Neural cell (in vitro differentiated cells): ENCODE measurements at regions not wholly inside any gene's neighbourhood (a gene's known extent, or its start where the extent isn't known, plus 50 kb on each side); places are given as distances from the start of the nearest gene placed in this dataset.

ENCODE experiments used
- H2AFZ ChIP-seq: fragments of 200-600, 300-800 bp; sonication (generic), shearing (Covaris generic); 2 replicates; pipeline ENCODE4 v1.6.0; 2014; ENCODE audit warnings: low read depth, mild to moderate bottlenecking, antibody characterized with exemption, low read length, moderate library complexity
- H3F3A ChIP-seq: fragments of 200-600 bp; shearing (Covaris generic); 2 replicates; pipeline ENCODE4 v1.6.1; 2016; ENCODE audit warnings: mild to moderate bottlenecking, moderate library complexity, mixed read lengths, antibody characterized with exemption, low read length; ENCODE audit not compliant: insufficient read depth, poor library complexity, severe bottlenecking
- H3K27ac ChIP-seq: fragments of 200-600, 300-800 bp; sonication (generic), shearing (Covaris generic); 2 replicates; pipeline ENCODE4 v1.5.1; 2014; ENCODE audit warnings: mild to moderate bottlenecking, low read length, moderate library complexity
- H3K27me3 ChIP-seq: fragments of 300-800, 200-600 bp; sonication (generic), shearing (Covaris generic); 2 replicates; pipeline ENCODE4 v1.6.0; 2014; ENCODE audit warnings: mild to moderate bottlenecking, low read depth, low read length, moderate library complexity; ENCODE audit not compliant: insufficient read depth
- H3K36me3 ChIP-seq: fragments of 300-800, 200-600 bp; sonication (generic), shearing (Covaris generic); 2 replicates; pipeline ENCODE4 v1.5.1; 2014; ENCODE audit warnings: mild to moderate bottlenecking, antibody characterized with exemption, low read length, moderate library complexity; ENCODE audit not compliant: insufficient read depth
- H3K4me2 ChIP-seq: fragments of 300-800, 200-600 bp; sonication (generic), shearing (Covaris generic); 2 replicates; pipeline ENCODE4 v1.6.0; 2014; ENCODE audit warnings: mild to moderate bottlenecking, low read length
- H3K4me3 ChIP-seq: fragments of 300-800, 200-600 bp; sonication (generic), shearing (Covaris generic); 2 replicates; pipeline ENCODE4 v1.5.1; 2014; ENCODE audit warnings: mild to moderate bottlenecking, low read length, moderate library complexity
- H3K79me2 ChIP-seq: fragments of 200-600 bp; shearing (Covaris generic); replicated peaks from 2 replicates; pipeline ENCODE4 v1.6.0; 2014; ENCODE audit warnings: mild to moderate bottlenecking, low read length, moderate library complexity; ENCODE audit not compliant: insufficient read depth
- H3K9ac ChIP-seq: fragments of 300-800, 200-600 bp; sonication (generic), shearing (Covaris generic); 2 replicates; pipeline ENCODE4 v1.6.1; 2016; ENCODE audit warnings: mild to moderate bottlenecking, low read length, mixed read lengths
- H3K9me2 ChIP-seq: fragments of 200-600 bp; shearing (Covaris generic); 2 replicates; pipeline ENCODE4 v1.6.1; 2016; ENCODE audit warnings: mild to moderate bottlenecking, low read length, mixed read lengths; ENCODE audit not compliant: insufficient read depth
- H3K9me3 ChIP-seq: fragments of 200-600, 300-800 bp; sonication (generic), shearing (Covaris generic); 2 replicates; pipeline ENCODE4 v1.6.1; 2016; ENCODE audit warnings: mild to moderate bottlenecking, mixed run types, low read length, moderate library complexity, mixed read lengths
- H4K20me1 ChIP-seq: fragments of 200-600 bp; shearing (Covaris generic); 2 replicates; pipeline ENCODE4 v1.6.1; 2016; ENCODE audit warnings: mild to moderate bottlenecking, mixed run types; ENCODE audit not compliant: insufficient read depth
- EP300 ChIP-seq: fragments of 450-650 bp; conservative IDR thresholded peaks from 2 replicates; pipeline ENCODE4 v1.6.1; 2014; ENCODE audit warnings: antibody characterized with exemption, mild to moderate bottlenecking, moderate library complexity; ENCODE audit not compliant: poor library complexity, severe bottlenecking
- EZH2 ChIP-seq: fragments of 200-600, 300-800 bp; shearing (Covaris generic), sonication (generic); IDR thresholded peaks from 2 replicates; pipeline ENCODE4 v1.6.1; 2014; ENCODE audit warnings: antibody characterized with exemption, low read length, borderline replicate concordance, mild to moderate bottlenecking; ENCODE audit not compliant: insufficient read depth, poor library complexity, severe bottlenecking
- MXI1 ChIP-seq: fragments of 450-650 bp; conservative IDR thresholded peaks from 2 replicates; pipeline ENCODE4 v1.6.1; 2014; ENCODE audit warnings: antibody characterized with exemption, mild to moderate bottlenecking; ENCODE audit not compliant: poor library complexity, severe bottlenecking
- POLR2AphosphoS5 ChIP-seq: IDR thresholded peaks from 2 replicates; pipeline ENCODE4 v1.6.1; 2012
- RAD21 ChIP-seq: fragments of 450-650 bp; conservative IDR thresholded peaks from 2 replicates; pipeline ENCODE4 v1.6.1; 2014; ENCODE audit warnings: antibody characterized with exemption, mild to moderate bottlenecking, moderate library complexity
- REST ChIP-seq: IDR thresholded peaks from 2 replicates; pipeline ENCODE4 v1.6.1; 2012; ENCODE audit warnings: borderline replicate concordance
- SMC3 ChIP-seq: fragments of 450-650 bp; conservative IDR thresholded peaks from 2 replicates; pipeline ENCODE4 v1.6.1; 2014; ENCODE audit warnings: antibody characterized with exemption, mild to moderate bottlenecking, moderate library complexity; ENCODE audit not compliant: poor library complexity
- TAF1 ChIP-seq: IDR thresholded peaks from 2 replicates; pipeline ENCODE4 v1.6.1; 2012; ENCODE audit warnings: low read depth
- TF ChIP-seq, protein P1 (sequence below): fragments of 450-650 bp; IDR thresholded peaks from 2 replicates; pipeline ENCODE4 v1.5.1; 2014; ENCODE audit warnings: antibody characterized with exemption, mild to moderate bottlenecking, moderate library complexity; ENCODE audit not compliant: poor library complexity, severe bottlenecking

- H3K9me3 ChIP-seq = peaks cover 4% of the 10 kb centered on the region
- H4K20me1 ChIP-seq = no peaks in the 10 kb centered on the region
- no peaks in the 10 kb centered on the region for H3K79me2 ChIP-seq
- H3F3A ChIP-seq = no peaks in the 10 kb centered on the region
- no peak overlapping the region for H3K9ac ChIP-seq
- H3K36me3 ChIP-seq = no peaks in the 10 kb centered on the region
- TF ChIP-seq RAD21 (peak; percentile 61), EP300 (no peak), MXI1 (no peak), SMC3 (peak; percentile 61)
- TF ChIP-seq, protein P1, sequence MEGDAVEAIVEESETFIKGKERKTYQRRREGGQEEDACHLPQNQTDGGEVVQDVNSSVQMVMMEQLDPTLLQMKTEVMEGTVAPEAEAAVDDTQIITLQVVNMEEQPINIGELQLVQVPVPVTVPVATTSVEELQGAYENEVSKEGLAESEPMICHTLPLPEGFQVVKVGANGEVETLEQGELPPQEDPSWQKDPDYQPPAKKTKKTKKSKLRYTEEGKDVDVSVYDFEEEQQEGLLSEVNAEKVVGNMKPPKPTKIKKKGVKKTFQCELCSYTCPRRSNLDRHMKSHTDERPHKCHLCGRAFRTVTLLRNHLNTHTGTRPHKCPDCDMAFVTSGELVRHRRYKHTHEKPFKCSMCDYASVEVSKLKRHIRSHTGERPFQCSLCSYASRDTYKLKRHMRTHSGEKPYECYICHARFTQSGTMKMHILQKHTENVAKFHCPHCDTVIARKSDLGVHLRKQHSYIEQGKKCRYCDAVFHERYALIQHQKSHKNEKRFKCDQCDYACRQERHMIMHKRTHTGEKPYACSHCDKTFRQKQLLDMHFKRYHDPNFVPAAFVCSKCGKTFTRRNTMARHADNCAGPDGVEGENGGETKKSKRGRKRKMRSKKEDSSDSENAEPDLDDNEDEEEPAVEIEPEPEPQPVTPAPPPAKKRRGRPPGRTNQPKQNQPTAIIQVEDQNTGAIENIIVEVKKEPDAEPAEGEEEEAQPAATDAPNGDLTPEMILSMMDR = peak; percentile 65
- no peaks in the 10 kb centered on the region for H3K27me3 ChIP-seq
- no peak overlapping the region for H2AFZ ChIP-seq
- no peak overlapping the region for H3K4me2 ChIP-seq
- no peaks in the 10 kb centered on the region for H3K9me2 ChIP-seq
- H3K27ac ChIP-seq = no peak overlapping the region
- no peak overlapping the region for H3K4me3 ChIP-seq
These were observed 66.7 kb upstream of the HAAO start for GRCh38 chr2:42859006-42859552.

DNA sequence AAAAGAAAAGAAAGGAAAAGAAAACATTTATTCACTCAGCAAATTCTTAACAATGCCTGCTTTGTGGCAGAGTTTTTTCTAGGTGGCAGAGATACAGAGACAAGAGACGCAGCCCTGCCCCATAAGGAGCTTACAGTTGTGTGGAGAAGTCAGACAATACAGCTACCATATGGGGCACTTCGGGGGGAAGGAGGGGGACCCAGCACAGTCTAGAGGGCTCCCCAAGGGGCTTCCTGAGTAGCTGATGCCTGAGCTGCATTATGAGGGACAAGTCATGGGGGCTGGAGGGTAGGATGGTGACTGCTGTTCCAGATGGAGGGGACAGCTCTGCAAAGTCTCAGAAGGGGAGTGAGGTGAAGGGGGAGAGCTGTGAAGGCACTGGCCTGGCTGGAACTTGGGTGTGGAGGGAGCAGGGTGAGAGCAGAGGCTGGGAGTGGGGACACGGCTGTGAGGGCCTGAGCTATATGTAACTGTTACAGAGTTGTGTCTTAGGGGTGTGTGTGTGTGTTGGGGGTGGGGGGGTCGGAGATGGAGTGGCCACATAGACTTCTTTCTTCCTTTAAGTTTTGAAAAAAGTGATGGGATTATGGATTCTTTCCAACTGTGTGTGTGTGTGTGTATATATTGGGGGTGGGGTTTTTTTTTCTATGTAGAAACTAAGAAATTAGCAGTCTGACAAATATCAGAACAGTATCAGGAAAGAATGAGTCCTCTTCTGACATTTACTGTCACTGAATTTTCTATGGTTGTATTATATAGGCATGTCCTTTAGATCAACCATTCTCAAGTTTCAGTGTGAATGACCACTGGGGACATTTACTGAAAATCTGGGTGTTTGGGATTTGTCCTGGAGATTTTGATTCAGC is 66.0 kb upstream of the HAAO start:
- H3K4me2 ChIP-seq = no peak overlapping the region
- H3K9me3 ChIP-seq = peaks cover 4% of the 10 kb centered on the region
- H3K27me3 ChIP-seq = no peaks in the 10 kb centered on the region
- H3K36me3 ChIP-seq = no peaks in the 10 kb centered on the region
- H3K4me3 ChIP-seq = no peak overlapping the region
- H3K79me2 ChIP-seq = no peaks in the 10 kb centered on the region
- TF ChIP-seq POLR2AphosphoS5 = no peak
- no peak for TF ChIP-seq EP300
- TF ChIP-seq, protein P1 = no peak
- no peak for TF ChIP-seq TAF1
- TF ChIP-seq REST = no peak
- no peak for TF ChIP-seq EZH2
- no peak for TF ChIP-seq MXI1
- no peak for TF ChIP-seq RAD21
- TF ChIP-seq SMC3 = no peak
- H3K9me2 ChIP-seq = no peaks in the 10 kb centered on the region
- H2AFZ ChIP-seq = no peak overlapping the region
- H4K20me1 ChIP-seq = no peaks in the 10 kb centered on the region
- no peak overlapping the region for H3K9ac ChIP-seq
- no peak overlapping the region for H3K27ac ChIP-seq
- H3F3A ChIP-seq = no peaks in the 10 kb centered on the region
